IMR-90 (cell line): ENCODE measurements at regions not wholly inside any gene's neighbourhood (a gene's known extent, or its start where the extent isn't known, plus 50 kb on each side); places are given as distances from the start of the nearest gene placed in this dataset.

Experiments used
- ATAC-seq: fragments of 200-7000 bp; cut with Tn5 transposase; 2 replicates; pipeline ENCODE4 v1.9.1; 2020; ENCODE audit warnings: low read depth, mild to moderate bottlenecking, moderate library complexity
- BruUV-seq: library from RNA; stranded (reverse); fragments of 400-500 nt; replicated peaks from 2 replicates; lab custom pipeline; 2021; lab: Mats Ljungman, UMichigan
- CTCF ChIA-PET: fragments of 300-600 bp; formaldehyde crosslinking; extraction: SDS; loops from one replicate; lab custom pipeline; 2021; ENCODE audit warnings: antibody characterized with exemption; lab: Yijun Ruan, JAX
- POLR2A ChIA-PET: fragments of 300-600 bp; sonication (Branson Sonifier 250); formaldehyde crosslinking; loops from one replicate; lab custom pipeline; 2022; ENCODE audit warnings: antibody characterized with exemption; ENCODE audit not compliant: unreplicated experiment; lab: Charles Lee
- DNase-seq: peaks from one replicate; pipeline ENCODE4 v3.0.0; 2013
- H2AFZ ChIP-seq: replicated peaks from 2 replicates; pipeline ENCODE3; 2013; ENCODE audit warnings: low read length, mild to moderate bottlenecking; ENCODE audit not compliant: poor library complexity
- H2AK5ac ChIP-seq: 2 replicates; pipeline ENCODE4 v1.6.1; 2013; ENCODE audit warnings: low read depth, low read length, inconsistent platforms
- H2AK9ac ChIP-seq: replicated peaks from 2 replicates; pipeline ENCODE3; 2013; ENCODE audit warnings: mild to moderate bottlenecking, low read depth, low read length, moderate library complexity; ENCODE audit not compliant: poor library complexity
- H2BK120ac ChIP-seq: 2 replicates; pipeline ENCODE4 v1.6.1; 2013; ENCODE audit warnings: low read depth, low read length, inconsistent platforms
- H2BK15ac ChIP-seq: 3 replicates; pipeline ENCODE4 v1.6.1; 2013; ENCODE audit warnings: low read depth, low read length, inconsistent platforms
- H2BK20ac ChIP-seq: 2 replicates; pipeline ENCODE4 v1.6.1; 2013; ENCODE audit warnings: low read depth, mild to moderate bottlenecking, inconsistent platforms, low read length, moderate library complexity
- H2BK5ac ChIP-seq: 2 replicates; pipeline ENCODE4 v1.6.1; 2013; ENCODE audit warnings: mild to moderate bottlenecking, low read depth, low read length, inconsistent platforms; ENCODE audit not compliant: poor library complexity, severe bottlenecking
- H3K14ac ChIP-seq: replicated peaks from 2 replicates; pipeline ENCODE4 v1.6.1; 2013; ENCODE audit warnings: low read depth, low read length, inconsistent platforms
- H3K18ac ChIP-seq: 2 replicates; pipeline ENCODE4 v1.6.1; 2013; ENCODE audit warnings: low read depth, low read length, control low read depth
- H3K23ac ChIP-seq: 2 replicates; pipeline ENCODE4 v1.6.1; 2013; ENCODE audit warnings: low read depth, low read length, inconsistent platforms
- H3K27ac ChIP-seq: 2 replicates; pipeline ENCODE4 v1.5.1; 2013; ENCODE audit warnings: mild to moderate bottlenecking, control low read depth, low read length; ENCODE audit not compliant: insufficient read depth
- H3K27me3 ChIP-seq: 2 replicates; pipeline ENCODE4 v1.6.1; 2013; ENCODE audit warnings: low read length; ENCODE audit not compliant: control insufficient read depth, insufficient read depth
- H3K36me3 ChIP-seq: 2 replicates; pipeline ENCODE4 v1.6.1; 2013; ENCODE audit warnings: low read length, mixed read lengths; ENCODE audit not compliant: control insufficient read depth, insufficient read depth
- H3K4ac ChIP-seq: 2 replicates; pipeline ENCODE4 v1.6.1; 2013; ENCODE audit warnings: low read depth, low read length, inconsistent platforms
- H3K4me1 ChIP-seq: 2 replicates; pipeline ENCODE4 v1.6.1; 2013; ENCODE audit warnings: low read length, mixed read lengths; ENCODE audit not compliant: control insufficient read depth, insufficient read depth
- H3K4me2 ChIP-seq: 2 replicates; pipeline ENCODE4 v1.6.1; 2013; ENCODE audit warnings: low read depth, mild to moderate bottlenecking, control low read depth, low read length, moderate library complexity
- H3K4me3 ChIP-seq: 2 replicates; pipeline ENCODE4 v1.5.1; 2013; ENCODE audit warnings: low read depth, mild to moderate bottlenecking, control low read depth, low read length, moderate library complexity; ENCODE audit not compliant: insufficient read depth
- H3K56ac ChIP-seq: 2 replicates; pipeline ENCODE4 v1.6.1; 2013; ENCODE audit warnings: low read length, inconsistent platforms; ENCODE audit not compliant: insufficient read depth; ENCODE audit errors: extremely low read depth
- H3K79me1 ChIP-seq, 2 experiments: 2 replicates each; pipeline ENCODE4 v1.6.1; 2013; ENCODE audit warnings: low read length in 2 of 2, inconsistent platforms in 1 of 2, low read depth in 1 of 2
- H3K9ac ChIP-seq: 2 replicates; pipeline ENCODE4 v1.6.1; 2013; ENCODE audit warnings: low read depth, low read length, control low read depth
- H3K9me1 ChIP-seq: 2 replicates; pipeline ENCODE4 v1.6.1; 2013; ENCODE audit warnings: low read length, inconsistent platforms; ENCODE audit not compliant: insufficient read depth
- H3K9me3 ChIP-seq: 2 replicates; pipeline ENCODE4 v1.6.1; 2013; ENCODE audit warnings: low read length; ENCODE audit not compliant: control insufficient read depth, insufficient read depth
- H4K20me1 ChIP-seq: 2 replicates; pipeline ENCODE4 v1.6.1; 2013; ENCODE audit warnings: low read length, inconsistent platforms; ENCODE audit not compliant: insufficient read depth
- H4K5ac ChIP-seq: 2 replicates; pipeline ENCODE4 v1.6.1; 2013; ENCODE audit warnings: mild to moderate bottlenecking, low read depth, low read length, control low read depth
- H4K8ac ChIP-seq, 2 experiments: 2 replicates each; pipeline ENCODE4 v1.6.1; 2013; ENCODE audit warnings: low read depth in 2 of 2, low read length in 2 of 2, control low read depth in 1 of 2, inconsistent platforms in 1 of 2
- H4K91ac ChIP-seq: 2 replicates; pipeline ENCODE4 v1.6.1; 2013; ENCODE audit warnings: low read depth, low read length, inconsistent platforms; ENCODE audit not compliant: insufficient read depth
- BHLHE40 ChIP-seq: fragments of 150-350 bp; IDR thresholded peaks from 2 replicates; pipeline ENCODE4 v1.6.1; 2016; ENCODE audit warnings: mild to moderate bottlenecking, low read depth, low read length
- CEBPB ChIP-seq: IDR thresholded peaks from 2 replicates; pipeline ENCODE4 v1.6.1; 2012; ENCODE audit warnings: low read depth, low read length, improper control_type of control experiment
- CHD1 ChIP-seq: IDR thresholded peaks from 2 replicates; pipeline ENCODE4 v1.6.1; 2012; ENCODE audit warnings: low read depth, low read length, improper control_type of control experiment
- CTCF ChIP-seq: conservative IDR thresholded peaks from 2 replicates; pipeline ENCODE4 v1.5.1; 2012; ENCODE audit warnings: mild to moderate bottlenecking, low read depth, low read length, improper control_type of control experiment
- ELK1 ChIP-seq: fragments of 150-350 bp; IDR thresholded peaks from 2 replicates; pipeline ENCODE4 v1.6.1; 2016; ENCODE audit warnings: low read depth, mild to moderate bottlenecking, low read length, moderate library complexity, borderline replicate concordance
- FOS ChIP-seq: fragments of 150-350 bp; IDR thresholded peaks from 2 replicates; pipeline ENCODE4 v1.6.1; 2016; ENCODE audit warnings: low read depth, low read length
- MAFK ChIP-seq: IDR thresholded peaks from 2 replicates; pipeline ENCODE4 v1.6.1; 2012; ENCODE audit warnings: low read depth, low read length, improper control_type of control experiment
- MAZ ChIP-seq: IDR thresholded peaks from 2 replicates; pipeline ENCODE4 v1.6.1; 2012; ENCODE audit warnings: low read depth, mild to moderate bottlenecking, low read length, improper control_type of control experiment, moderate library complexity, borderline replicate concordance
- MXI1 ChIP-seq: IDR thresholded peaks from 2 replicates; pipeline ENCODE4 v1.6.1; 2012; ENCODE audit warnings: low read depth, mild to moderate bottlenecking, low read length, moderate library complexity, borderline replicate concordance
- NFE2L2 ChIP-seq: fragments of 150-350 bp; IDR thresholded peaks from 2 replicates; pipeline ENCODE4 v1.6.1; 2016; ENCODE audit warnings: low read depth, mild to moderate bottlenecking, low read length
- POLR2A ChIP-seq: IDR thresholded peaks from 2 replicates; pipeline ENCODE4 v1.6.1; 2012; ENCODE audit warnings: mild to moderate bottlenecking, low read depth, low read length
- RAD21 ChIP-seq: IDR thresholded peaks from 2 replicates; pipeline ENCODE4 v1.6.1; 2012; ENCODE audit warnings: low read length, improper control_type of control experiment
- RCOR1 ChIP-seq: IDR thresholded peaks from 2 replicates; pipeline ENCODE4 v1.6.1; 2012; ENCODE audit warnings: mild to moderate bottlenecking, low read length, improper control_type of control experiment; ENCODE audit not compliant: insufficient replicate concordance
- RFX5 ChIP-seq: IDR thresholded peaks from 2 replicates; pipeline ENCODE4 v1.8.0; 2012; ENCODE audit warnings: low read depth, mild to moderate bottlenecking, low read length, moderate library complexity
- SMC3 ChIP-seq: fragments of 150-350 bp; IDR thresholded peaks from 2 replicates; pipeline ENCODE4 v1.6.1; 2016; ENCODE audit warnings: low read depth, mild to moderate bottlenecking, antibody characterized with exemption, low read length, moderate library complexity
- USF2 ChIP-seq: fragments of 150-350 bp; IDR thresholded peaks from 2 replicates; pipeline ENCODE4 v1.6.1; 2017; ENCODE audit warnings: mild to moderate bottlenecking, antibody characterized with exemption, low read length, low read depth
- WGBS, 2 experiments: methylation state at CpG; one replicate each; pipeline versions ENCODE4 v1.1.5 to v1.1.7; 2013; ENCODE audit warnings: missing lambda C conversion rate in 2 of 2; ENCODE audit not compliant: insufficient read length in 1 of 2; ENCODE audit errors: extremely low coverage in 2 of 2; 5-methylcytosine and 5-hydroxymethylcytosine counted together
- dilution Hi-C: fragments of 300-500 bp; cut with HindIII; formaldehyde crosslinking; loops from one replicate; pipeline ENCODE4 v1.14.3; 2018; ENCODE audit warnings: low sequenced_read_pairs; ENCODE audit not compliant: unreplicated experiment
- in situ Hi-C: fragments of 300-500 bp; cut with MboI; formaldehyde crosslinking; loops from 3 replicates; pipeline ENCODE4 v1.14.3; 2019; ENCODE audit warnings: low sequenced_read_pairs, inconsistent platforms, mixed read lengths
- intact Hi-C: fragments of 100-400 bp; cut with micrococcal nuclease; formaldehyde crosslinking; loops from 2 replicates; pipeline ENCODE4 v1.10.0; 2022

DNA sequence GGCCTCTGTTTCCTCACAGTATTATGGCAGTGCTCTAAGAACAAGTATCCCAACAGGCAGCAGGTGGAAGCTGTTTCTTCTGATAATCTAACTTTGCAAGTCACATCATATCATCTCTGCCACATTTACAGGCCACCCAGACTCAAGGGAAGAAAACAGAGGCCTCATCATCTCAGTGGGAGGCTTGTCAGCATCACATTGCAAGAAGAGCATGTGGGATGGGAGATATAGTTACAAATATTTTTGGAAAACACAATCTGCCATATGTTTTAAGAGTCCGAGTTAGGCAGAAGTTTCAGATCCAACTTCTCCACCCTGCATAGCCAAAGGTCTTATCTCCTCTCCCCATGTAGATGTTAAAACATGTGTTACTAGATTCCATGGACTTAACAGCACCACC lies 130.4 kb upstream of the PDE1C start:
- Histone ChIP-seq H3K56ac (no peak overlapping the region), H3K79me1 (no peaks in the 10 kb centered on the region), H2BK5ac (no peak overlapping the region), H2BK20ac (no peak overlapping the region), H2AK9ac (no peak overlapping the region), H4K5ac (no peak overlapping the region), H4K8ac (no peak overlapping the region), H4K91ac (no peak overlapping the region), H2AK5ac (no peak overlapping the region), H3K4me1 (no peaks in the 10 kb centered on the region), H3K14ac (no peak overlapping the region), H3K27me3 (no peaks in the 10 kb centered on the region), H3K4me2 (no peak overlapping the region), H3K4me3 (no peak overlapping the region), H3K18ac (no peak overlapping the region), H3K23ac (no peak overlapping the region), H2BK120ac (no peak overlapping the region), H4K20me1 (no peaks in the 10 kb centered on the region), H2AFZ (no peak overlapping the region), H3K9me3 (peaks cover 2% of the 10 kb centered on the region), H3K9ac (no peak overlapping the region), H3K4ac (no peak overlapping the region), H3K36me3 (no peaks in the 10 kb centered on the region), H2BK15ac (no peak overlapping the region), H3K27ac (no peak overlapping the region), H3K9me1 (no peaks in the 10 kb centered on the region)
- no CpG with 5 or more reads among the region's 1 CpG for WGBS, 2 experiments
- no peak for DNase-seq
- intact Hi-C loops (loop anchor here (10.0 kb wide), 2 partner anchors 1066 to 1396 kb away; no protein-coding TSS in a partner anchor), dilution Hi-C loops (no loop called here), in situ Hi-C loops (loop anchor here (5.0 kb wide), 1 partner anchor 458 kb away; no protein-coding TSS in a partner anchor)
- CTCF ChIA-PET: no interaction called here
- POLR2A ChIA-PET: no interaction called here
- ATAC-seq: no peak
- TF ChIP-seq FOS (no peak), CTCF (no peak), NFE2L2 (no peak), RAD21 (no peak), RCOR1 (no peak), POLR2A (no peak), MAZ (no peak), ELK1 (no peak), USF2 (no peak), CHD1 (no peak), BHLHE40 (no peak), SMC3 (no peak), RFX5 (no peak), CEBPB (no peak), MAFK (no peak), MXI1 (no peak)
- no TSS peak for BruUV-seq
